HUES48 (cell line): ENCODE measurements at regions not wholly inside any gene's neighbourhood (a gene's known extent, or its start where the extent isn't known, plus 50 kb on each side); places are given as distances from the start of the nearest gene placed in this dataset.

ENCODE experiments used
- H3K27ac ChIP-seq: one replicate; pipeline ENCODE4 v1.7.0; 2013; ENCODE audit warnings: low read depth, low read length, inconsistent platforms
- H3K27me3 ChIP-seq: 2 replicates; pipeline ENCODE4 v1.6.1; 2013; ENCODE audit warnings: mild to moderate bottlenecking, low read length; ENCODE audit not compliant: control insufficient read depth, insufficient read depth
- H3K36me3 ChIP-seq: 2 replicates; pipeline ENCODE4 v1.6.1; 2013; ENCODE audit warnings: low read length; ENCODE audit not compliant: control insufficient read depth, insufficient read depth
- H3K4me1 ChIP-seq: 2 replicates; pipeline ENCODE4 v1.6.1; 2013; ENCODE audit warnings: mild to moderate bottlenecking, low read length; ENCODE audit not compliant: control insufficient read depth, insufficient read depth
- H3K4me3 ChIP-seq: 2 replicates; pipeline ENCODE4 v1.5.1; 2013; ENCODE audit warnings: mild to moderate bottlenecking, low read depth, low read length
- H3K9ac ChIP-seq: 2 replicates; pipeline ENCODE4 v1.6.1; 2013; ENCODE audit warnings: mild to moderate bottlenecking, low read depth, low read length, moderate library complexity
- H3K9me3 ChIP-seq: 2 replicates; pipeline ENCODE4 v1.6.1; 2013; ENCODE audit warnings: low read length; ENCODE audit not compliant: control insufficient read depth, insufficient read depth

DNA sequence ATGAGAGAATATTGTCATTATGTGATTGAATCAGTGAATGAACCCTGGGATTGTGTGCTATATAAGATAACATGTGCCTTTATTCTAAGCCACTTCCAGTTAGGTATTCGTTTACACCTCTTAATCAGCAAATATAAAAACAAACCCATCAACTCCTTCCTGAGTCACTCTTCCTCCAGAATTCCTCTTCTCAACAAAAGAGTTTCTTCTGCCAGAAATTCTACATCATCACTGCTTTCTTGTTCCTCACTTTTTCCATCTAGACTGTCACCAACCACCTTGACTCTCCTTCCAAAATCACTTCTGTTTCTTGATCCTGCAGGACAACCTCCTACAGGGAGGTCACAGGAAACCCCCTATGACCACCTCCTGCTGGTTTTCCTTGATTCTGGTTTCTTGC lies 261.4 kb downstream of the CYP26B1 start:
- Histone ChIP-seq H3K9me3 (no peaks in the 10 kb centered on the region), H3K9ac (no peak overlapping the region), H3K36me3 (no peaks in the 10 kb centered on the region), H3K27ac (no peak overlapping the region), H3K27me3 (no peaks in the 10 kb centered on the region), H3K4me3 (no peak overlapping the region), H3K4me1 (no peaks in the 10 kb centered on the region)

DNA sequence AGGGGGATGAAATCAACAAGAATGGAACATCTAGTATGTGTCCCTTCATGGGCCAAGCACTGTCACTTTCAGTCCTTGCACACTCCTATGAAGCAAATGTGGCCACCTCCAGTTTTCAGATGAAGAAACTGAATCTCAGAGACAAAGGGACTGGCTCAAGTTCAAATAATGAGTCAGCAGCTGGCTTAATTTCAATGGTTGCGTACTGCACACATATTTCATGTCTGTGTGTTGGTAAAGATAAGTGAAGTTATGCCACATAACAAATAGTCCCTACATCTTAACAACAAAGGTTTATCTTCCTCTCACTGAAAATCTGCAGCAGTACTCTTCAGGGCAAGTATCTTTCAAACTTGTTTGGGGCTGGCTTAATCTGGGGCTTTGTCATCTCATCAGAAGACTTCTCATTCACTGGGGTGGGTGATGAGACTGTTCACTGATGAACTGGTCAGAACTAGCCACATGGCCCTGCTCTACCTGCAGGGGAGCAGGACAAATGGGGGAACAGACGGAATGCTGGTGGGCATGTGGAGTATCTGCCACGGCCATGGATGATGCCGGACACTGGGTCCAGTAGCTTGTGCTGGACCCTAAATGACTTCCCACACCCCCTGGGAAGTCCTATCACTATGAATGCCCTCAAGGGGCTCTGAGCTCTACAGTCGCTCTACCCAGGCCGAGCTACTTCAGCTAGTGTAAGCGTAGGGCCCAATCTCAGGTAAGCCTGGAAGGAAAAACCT lies 263.2 kb downstream of the CYP26B1 start:
- H3K36me3 ChIP-seq = no peaks in the 10 kb centered on the region
- H3K9ac ChIP-seq = no peak overlapping the region
- H3K27me3 ChIP-seq = no peaks in the 10 kb centered on the region
- H3K4me3 ChIP-seq = no peak overlapping the region
- no peaks in the 10 kb centered on the region for H3K4me1 ChIP-seq
- no peaks in the 10 kb centered on the region for H3K9me3 ChIP-seq
- no peak overlapping the region for H3K27ac ChIP-seq

DNA sequence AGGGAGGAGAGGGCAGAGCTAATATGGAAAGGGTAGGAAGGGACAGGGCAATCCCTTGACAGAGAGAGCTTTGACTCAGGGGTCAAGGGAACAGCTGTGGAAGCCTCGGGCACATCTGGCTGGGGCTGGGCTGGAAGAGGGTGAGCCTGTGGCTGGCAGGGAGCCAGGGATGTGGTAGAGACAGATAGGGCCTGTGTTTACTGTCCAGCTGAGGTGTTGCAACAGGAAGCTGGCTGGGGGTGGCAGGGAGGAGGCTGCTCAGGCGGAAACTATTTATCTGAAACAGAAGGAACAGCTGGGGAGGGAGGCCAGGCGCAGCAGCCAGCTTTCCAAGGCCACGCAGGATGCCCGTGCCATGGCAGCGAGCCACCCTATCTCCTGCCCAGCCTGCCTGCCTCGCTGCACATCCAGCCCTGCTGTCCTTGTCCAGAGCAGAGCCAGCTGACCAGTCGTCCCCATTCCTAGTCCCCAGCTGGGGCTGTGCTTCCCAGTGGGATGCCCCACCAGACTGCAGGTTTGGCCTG lies 264.7 kb downstream of the CYP26B1 start:
- H3K4me3 ChIP-seq = no peak overlapping the region
- no peaks in the 10 kb centered on the region for H3K36me3 ChIP-seq
- no peaks in the 10 kb centered on the region for H3K4me1 ChIP-seq
- no peaks in the 10 kb centered on the region for H3K27me3 ChIP-seq
- no peak overlapping the region for H3K9ac ChIP-seq
- no peak overlapping the region for H3K27ac ChIP-seq
- H3K9me3 ChIP-seq = no peaks in the 10 kb centered on the region

DNA sequence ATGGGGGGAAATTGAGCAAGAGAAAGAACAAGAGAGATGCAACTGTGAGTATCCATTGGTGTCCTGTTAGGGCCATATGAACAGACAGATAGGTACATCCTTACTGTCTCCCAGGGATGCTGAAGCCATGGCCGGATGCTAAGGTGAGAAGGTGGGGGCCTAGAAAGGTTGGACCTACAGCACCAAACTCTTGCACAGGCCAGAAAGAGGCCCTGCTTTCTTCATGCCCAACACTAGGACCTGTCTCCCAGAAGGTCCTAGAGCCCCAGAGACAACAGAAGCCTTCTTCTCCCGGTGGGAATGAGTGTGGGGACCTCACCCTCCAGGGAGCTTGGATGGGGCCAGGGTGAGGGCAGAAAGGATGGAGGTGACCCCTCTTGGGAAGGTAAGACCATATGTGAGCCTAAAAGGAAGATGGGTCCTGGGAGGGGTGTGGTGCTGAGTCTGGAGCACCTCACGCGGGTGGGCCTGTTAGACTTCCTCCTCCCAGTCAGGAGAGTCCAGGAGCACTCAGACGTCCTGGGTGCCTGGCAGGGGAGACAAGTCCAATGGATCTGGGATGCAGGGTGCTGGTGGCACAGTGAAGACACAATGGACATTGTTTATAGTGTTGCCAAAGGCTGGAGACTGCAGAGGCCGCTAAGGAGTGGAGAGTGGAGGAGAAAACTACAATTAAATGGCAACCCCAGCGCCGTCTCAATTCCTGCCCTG lies 265.3 kb downstream of the CYP26B1 start:
- Histone ChIP-seq H3K4me3 (no peak overlapping the region), H3K27ac (no peak overlapping the region), H3K4me1 (no peaks in the 10 kb centered on the region), H3K9me3 (no peaks in the 10 kb centered on the region), H3K9ac (no peak overlapping the region), H3K27me3 (no peaks in the 10 kb centered on the region), H3K36me3 (no peaks in the 10 kb centered on the region)

DNA sequence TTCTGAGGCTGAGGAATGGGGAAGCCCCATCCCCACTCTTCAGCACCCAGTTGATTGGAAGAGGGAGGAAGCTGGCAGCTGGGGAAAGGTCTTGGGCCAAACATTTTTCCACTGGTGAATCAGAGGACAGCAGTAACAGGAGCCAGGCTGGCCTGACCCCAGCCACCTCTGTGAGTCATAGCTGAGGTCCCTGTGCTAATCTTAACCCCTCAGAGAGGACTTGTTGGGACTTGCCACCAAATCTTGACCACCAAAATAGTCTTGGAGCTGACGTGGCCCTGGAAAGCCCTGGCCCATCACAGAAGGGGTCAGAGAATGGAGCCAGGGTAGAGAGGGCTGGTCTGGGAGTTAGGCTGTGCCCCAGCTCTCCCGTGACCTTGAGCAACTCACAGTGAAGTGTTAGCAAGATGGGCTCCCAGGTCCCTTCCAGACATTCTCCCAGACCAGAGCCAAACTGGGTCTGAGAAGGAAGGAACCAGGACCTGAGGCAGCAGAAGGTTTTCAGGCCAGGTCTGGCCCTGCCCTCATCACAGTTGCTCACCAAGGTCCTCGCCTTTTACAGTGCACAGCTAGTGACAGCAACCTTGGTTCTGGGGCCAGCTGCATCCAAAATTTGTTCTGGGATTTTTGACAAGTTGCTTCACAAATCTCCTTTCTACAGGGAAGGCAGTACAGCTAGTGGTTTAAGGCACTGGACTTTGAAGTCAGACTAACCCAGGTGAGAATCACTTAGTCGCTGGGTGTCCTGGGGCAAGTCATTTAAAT lies 266.6 kb downstream of the CYP26B1 start:
- H3K27ac ChIP-seq = no peak overlapping the region

GRCh38 chr2:71880287-71880686 lies 267.4 kb downstream of the CYP26B1 start:
- Histone ChIP-seq H3K9ac (no peak overlapping the region), H3K4me3 (no peak overlapping the region), H3K27ac (no peak overlapping the region), H3K4me1 (no peaks in the 10 kb centered on the region), H3K36me3 (no peaks in the 10 kb centered on the region), H3K27me3 (no peaks in the 10 kb centered on the region), H3K9me3 (no peaks in the 10 kb centered on the region)

More for the DNA sequence above, 266.6 kb downstream of the CYP26B1 start:
- H3K36me3 ChIP-seq = no peaks in the 10 kb centered on the region
- no peak overlapping the region for H3K9ac ChIP-seq
- no peak overlapping the region for H3K4me3 ChIP-seq
- H3K4me1 ChIP-seq = no peaks in the 10 kb centered on the region
- H3K27me3 ChIP-seq = no peaks in the 10 kb centered on the region
- H3K9me3 ChIP-seq = no peaks in the 10 kb centered on the region

GRCh38 chr2:71879509-71880184 lies 268.0 kb downstream of the CYP26B1 start:
- H3K4me1 ChIP-seq = no peaks in the 10 kb centered on the region

GRCh38 chr2:71878626-71879508 lies 268.8 kb downstream of the CYP26B1 start:
- no peak overlapping the region for H3K4me3 ChIP-seq
- H3K9me3 ChIP-seq = no peaks in the 10 kb centered on the region
- H3K27ac ChIP-seq = no peak overlapping the region
- H3K9ac ChIP-seq = no peak overlapping the region
- no peaks in the 10 kb centered on the region for H3K36me3 ChIP-seq
- H3K4me1 ChIP-seq = no peaks in the 10 kb centered on the region
- H3K27me3 ChIP-seq = no peaks in the 10 kb centered on the region

More at GRCh38 chr2:71879509-71880184, 268.0 kb downstream of the CYP26B1 start:
- Histone ChIP-seq H3K4me3 (no peak overlapping the region), H3K9ac (no peak overlapping the region), H3K9me3 (no peaks in the 10 kb centered on the region), H3K27ac (no peak overlapping the region), H3K36me3 (no peaks in the 10 kb centered on the region), H3K27me3 (no peaks in the 10 kb centered on the region)

DNA sequence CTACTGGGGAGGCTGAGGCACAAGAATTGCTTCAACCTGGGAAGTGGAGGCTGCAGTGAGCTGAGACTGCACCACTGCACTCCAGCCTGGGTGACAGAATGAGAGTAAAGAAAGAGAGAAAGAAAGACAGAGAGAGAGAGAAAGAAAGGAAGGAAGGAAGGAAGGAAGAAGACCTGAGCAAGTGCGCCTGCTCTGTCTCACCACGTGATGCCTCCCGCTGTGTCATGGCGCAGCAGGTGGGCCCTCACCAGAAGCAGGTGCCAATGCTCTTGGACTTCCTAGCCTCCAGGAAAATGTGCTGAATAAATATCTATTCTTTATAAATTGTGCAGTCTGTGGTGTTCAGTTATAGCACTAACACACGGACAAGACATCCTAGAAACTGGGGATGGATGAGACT lies 270.0 kb downstream of the CYP26B1 start:
- H3K9me3 ChIP-seq = no peaks in the 10 kb centered on the region
- H3K27ac ChIP-seq = no peak overlapping the region
- H3K4me1 ChIP-seq = no peaks in the 10 kb centered on the region
- H3K9ac ChIP-seq = no peak overlapping the region
- H3K4me3 ChIP-seq = no peak overlapping the region
- H3K36me3 ChIP-seq = no peaks in the 10 kb centered on the region
- no peaks in the 10 kb centered on the region for H3K27me3 ChIP-seq
